Liver (tissue), 8 donors: ENCODE measurements at regions not wholly inside any gene's neighbourhood (a gene's known extent, or its start where the extent isn't known, plus 50 kb on each side); places are given as distances from the start of the nearest gene placed in this dataset.

Experiments
- DNase-seq: peaks from one replicate; pipeline ENCODE4 v3.0.0-alpha.2; 2017; ENCODE audit warnings: low spot score
- H3K27ac ChIP-seq, 2 donors: one replicate each; pipeline ENCODE4 v1.7.0; 2013; ENCODE audit warnings: inconsistent platforms in 2 of 2, low read length in 2 of 2, control low read depth in 1 of 2, low read depth in 1 of 2, mild to moderate bottlenecking in 1 of 2
- H3K27me3 ChIP-seq, 4 donors: one replicate each; pipeline versions ENCODE4 v1.6.1 to v1.7.0; 2013; ENCODE audit warnings: low read length in 3 of 4, inconsistent platforms in 1 of 4, mild to moderate bottlenecking in 1 of 4, moderate library complexity in 1 of 4; ENCODE audit not compliant: control insufficient read depth in 4 of 4, insufficient read depth in 4 of 4
- H3K36me3 ChIP-seq, 4 donors: one replicate each; pipeline versions ENCODE4 v1.6.1 to v1.7.0; 2013; ENCODE audit warnings: low read length in 3 of 4, mild to moderate bottlenecking in 3 of 4, low read depth in 1 of 4, moderate library complexity in 1 of 4; ENCODE audit not compliant: control insufficient read depth in 4 of 4, insufficient read depth in 3 of 4
- H3K4me1 ChIP-seq, 4 donors: one replicate each; pipeline versions ENCODE4 v1.6.1 to v1.7.0; 2013; ENCODE audit warnings: low read length in 3 of 4, mild to moderate bottlenecking in 3 of 4, moderate library complexity in 1 of 4; ENCODE audit not compliant: control insufficient read depth in 4 of 4, insufficient read depth in 4 of 4
- H3K4me3 ChIP-seq, 3 donors: one replicate each; pipeline versions ENCODE4 v1.6.1 to v1.7.0; 2013; ENCODE audit warnings: low read length in 3 of 3, control low read depth in 1 of 3, low read depth in 1 of 3, mild to moderate bottlenecking in 1 of 3
- H3K9ac ChIP-seq, 2 donors: one replicate each; pipeline ENCODE4 v1.7.0; 2013; ENCODE audit warnings: low read length in 2 of 2, mild to moderate bottlenecking in 2 of 2, moderate library complexity in 2 of 2, control low read depth in 1 of 2, low read depth in 1 of 2
- H3K9me3 ChIP-seq, 4 donors: one replicate each; pipeline versions ENCODE4 v1.6.1 to v1.7.0; 2013; ENCODE audit warnings: low read length in 3 of 4; ENCODE audit not compliant: control insufficient read depth in 4 of 4
- EGR1 ChIP-seq, 2 donors: IDR thresholded peaks; 2 replicates each; pipeline ENCODE4 v1.6.1; 2016 to 2018; ENCODE audit warnings: antibody characterized with exemption in 2 of 2, low read depth in 2 of 2
- FOXA2 ChIP-seq: IDR thresholded peaks from 2 replicates; pipeline ENCODE4 v1.6.1; 2016; ENCODE audit warnings: antibody characterized with exemption
- GABPA ChIP-seq, 2 donors: IDR thresholded peaks in 1 of 2; conservative IDR thresholded peaks in 1 of 2; 2 replicates each; pipeline ENCODE4 v1.6.1; 2016; ENCODE audit warnings: antibody characterized with exemption in 2 of 2, mild to moderate bottlenecking in 1 of 2, moderate library complexity in 1 of 2
- HNF4A ChIP-seq, 2 donors: conservative IDR thresholded peaks; 2 replicates each; pipeline ENCODE4 v1.6.1; 2016; ENCODE audit warnings: antibody characterized with exemption in 2 of 2, mild to moderate bottlenecking in 2 of 2
- HNF4G ChIP-seq: IDR thresholded peaks from 2 replicates; pipeline ENCODE4 v1.6.1; 2016; ENCODE audit warnings: antibody characterized with exemption
- JUND ChIP-seq, 2 donors: IDR thresholded peaks; 2 replicates each; pipeline ENCODE4 v1.6.1; 2016; ENCODE audit warnings: antibody characterized with exemption in 2 of 2
- NR2F2 ChIP-seq: IDR thresholded peaks from 2 replicates; pipeline ENCODE4 v1.6.1; 2016; ENCODE audit warnings: antibody characterized with exemption
- RXRA ChIP-seq, 2 donors: IDR thresholded peaks; 2 replicates each; pipeline ENCODE4 v1.6.1; 2017 to 2018; ENCODE audit warnings: antibody characterized with exemption in 2 of 2, mild to moderate bottlenecking in 1 of 2
- SP1 ChIP-seq: IDR thresholded peaks from 2 replicates; pipeline ENCODE4 v1.6.1; 2018; ENCODE audit warnings: antibody characterized with exemption, mild to moderate bottlenecking
- TAF1 ChIP-seq: conservative IDR thresholded peaks from 2 replicates; pipeline ENCODE4 v1.6.1; 2016; ENCODE audit warnings: antibody characterized with exemption, mild to moderate bottlenecking
- YY1 ChIP-seq: IDR thresholded peaks from 2 replicates; pipeline ENCODE4 v1.6.1; 2016; ENCODE audit warnings: antibody characterized with exemption, mild to moderate bottlenecking
- WGBS: extraction: QIAGEN DNeasy Blood & Tissue Kit; methylation state at CpG from one replicate; pipeline ENCODE4 v1.1.7; 2013; 5-methylcytosine and 5-hydroxymethylcytosine counted together
- TF ChIP-seq, protein P1 (sequence below): IDR thresholded peaks from 2 replicates; pipeline ENCODE4 v1.6.1; 2016; ENCODE audit warnings: antibody characterized with exemption, mild to moderate bottlenecking
- TF ChIP-seq, protein P2 (sequence below): fragments of 150-350 bp; IDR thresholded peaks from 2 replicates; pipeline ENCODE4 v1.5.1; 2017; ENCODE audit warnings: improper control_type of control experiment, low read depth, low read length; ENCODE audit not compliant: missing input control
- donor health status: healthy.
- donor health status: healthy.
- donor health status: healthy.
- donor health status: healthy.
- donor health status: healthy.

DNA sequence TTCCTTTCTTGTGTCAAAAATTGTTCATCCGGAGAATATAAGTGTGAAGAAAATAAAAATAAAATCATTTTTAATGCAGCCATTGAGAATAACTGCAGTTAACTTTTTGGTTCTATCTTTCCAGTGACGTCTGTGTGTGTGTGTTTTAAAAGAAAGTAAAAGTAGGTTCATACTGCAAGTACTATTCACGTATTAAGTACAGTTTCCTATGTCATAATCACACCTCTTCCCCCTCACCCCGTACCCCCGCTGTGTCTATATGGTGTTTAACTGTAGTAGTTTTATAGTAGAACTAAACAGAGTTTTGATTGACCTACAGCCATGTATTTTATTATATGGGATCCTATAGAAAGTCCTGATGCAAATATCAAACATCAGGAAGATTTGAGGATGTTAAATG, 78.5 kb upstream of the CLCN4 start:
- H3K4me1 ChIP-seq, result peaks cover 2 to 13% (median 10%) of the 10 kb centered on the region in 4 donors
- no peaks in the 10 kb centered on the region for H3K27me3 ChIP-seq
- TF ChIP-seq RXRA (IDR thresholded peaks at IDR 0.05) (no peak), HNF4A (conservative IDR thresholded peaks at IDR 0.05) (no peak), YY1 (no peak), EGR1 (IDR thresholded peaks at IDR 0.05; ENCODE audit: low read depth in 2 of 2) (no peak), GABPA (IDR thresholded peaks at IDR 0.05 in 1 of 2, conservative IDR thresholded peaks at IDR 0.05 in 1 of 2) (no peak), TAF1 (no peak), HNF4G (no peak), FOXA2 (no peak), SP1 (no peak), NR2F2 (no peak)
- TF ChIP-seq, protein P1, sequence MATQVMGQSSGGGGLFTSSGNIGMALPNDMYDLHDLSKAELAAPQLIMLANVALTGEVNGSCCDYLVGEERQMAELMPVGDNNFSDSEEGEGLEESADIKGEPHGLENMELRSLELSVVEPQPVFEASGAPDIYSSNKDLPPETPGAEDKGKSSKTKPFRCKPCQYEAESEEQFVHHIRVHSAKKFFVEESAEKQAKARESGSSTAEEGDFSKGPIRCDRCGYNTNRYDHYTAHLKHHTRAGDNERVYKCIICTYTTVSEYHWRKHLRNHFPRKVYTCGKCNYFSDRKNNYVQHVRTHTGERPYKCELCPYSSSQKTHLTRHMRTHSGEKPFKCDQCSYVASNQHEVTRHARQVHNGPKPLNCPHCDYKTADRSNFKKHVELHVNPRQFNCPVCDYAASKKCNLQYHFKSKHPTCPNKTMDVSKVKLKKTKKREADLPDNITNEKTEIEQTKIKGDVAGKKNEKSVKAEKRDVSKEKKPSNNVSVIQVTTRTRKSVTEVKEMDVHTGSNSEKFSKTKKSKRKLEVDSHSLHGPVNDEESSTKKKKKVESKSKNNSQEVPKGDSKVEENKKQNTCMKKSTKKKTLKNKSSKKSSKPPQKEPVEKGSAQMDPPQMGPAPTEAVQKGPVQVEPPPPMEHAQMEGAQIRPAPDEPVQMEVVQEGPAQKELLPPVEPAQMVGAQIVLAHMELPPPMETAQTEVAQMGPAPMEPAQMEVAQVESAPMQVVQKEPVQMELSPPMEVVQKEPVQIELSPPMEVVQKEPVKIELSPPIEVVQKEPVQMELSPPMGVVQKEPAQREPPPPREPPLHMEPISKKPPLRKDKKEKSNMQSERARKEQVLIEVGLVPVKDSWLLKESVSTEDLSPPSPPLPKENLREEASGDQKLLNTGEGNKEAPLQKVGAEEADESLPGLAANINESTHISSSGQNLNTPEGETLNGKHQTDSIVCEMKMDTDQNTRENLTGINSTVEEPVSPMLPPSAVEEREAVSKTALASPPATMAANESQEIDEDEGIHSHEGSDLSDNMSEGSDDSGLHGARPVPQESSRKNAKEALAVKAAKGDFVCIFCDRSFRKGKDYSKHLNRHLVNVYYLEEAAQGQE, result no peak
- TF ChIP-seq, protein P2, sequence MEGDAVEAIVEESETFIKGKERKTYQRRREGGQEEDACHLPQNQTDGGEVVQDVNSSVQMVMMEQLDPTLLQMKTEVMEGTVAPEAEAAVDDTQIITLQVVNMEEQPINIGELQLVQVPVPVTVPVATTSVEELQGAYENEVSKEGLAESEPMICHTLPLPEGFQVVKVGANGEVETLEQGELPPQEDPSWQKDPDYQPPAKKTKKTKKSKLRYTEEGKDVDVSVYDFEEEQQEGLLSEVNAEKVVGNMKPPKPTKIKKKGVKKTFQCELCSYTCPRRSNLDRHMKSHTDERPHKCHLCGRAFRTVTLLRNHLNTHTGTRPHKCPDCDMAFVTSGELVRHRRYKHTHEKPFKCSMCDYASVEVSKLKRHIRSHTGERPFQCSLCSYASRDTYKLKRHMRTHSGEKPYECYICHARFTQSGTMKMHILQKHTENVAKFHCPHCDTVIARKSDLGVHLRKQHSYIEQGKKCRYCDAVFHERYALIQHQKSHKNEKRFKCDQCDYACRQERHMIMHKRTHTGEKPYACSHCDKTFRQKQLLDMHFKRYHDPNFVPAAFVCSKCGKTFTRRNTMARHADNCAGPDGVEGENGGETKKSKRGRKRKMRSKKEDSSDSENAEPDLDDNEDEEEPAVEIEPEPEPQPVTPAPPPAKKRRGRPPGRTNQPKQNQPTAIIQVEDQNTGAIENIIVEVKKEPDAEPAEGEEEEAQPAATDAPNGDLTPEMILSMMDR, result no peak
- no peaks in the 10 kb centered on the region for H3K9me3 ChIP-seq
- WGBS, result 81% methylated on average over 5 of the region's 5 CpGs
- DNase-seq, result no peak
- no peak overlapping the region for H3K9ac ChIP-seq
- H3K4me3 ChIP-seq, result no peak overlapping the region
- no peaks in the 10 kb centered on the region for H3K36me3 ChIP-seq
- no peak overlapping the region for H3K27ac ChIP-seq

DNA sequence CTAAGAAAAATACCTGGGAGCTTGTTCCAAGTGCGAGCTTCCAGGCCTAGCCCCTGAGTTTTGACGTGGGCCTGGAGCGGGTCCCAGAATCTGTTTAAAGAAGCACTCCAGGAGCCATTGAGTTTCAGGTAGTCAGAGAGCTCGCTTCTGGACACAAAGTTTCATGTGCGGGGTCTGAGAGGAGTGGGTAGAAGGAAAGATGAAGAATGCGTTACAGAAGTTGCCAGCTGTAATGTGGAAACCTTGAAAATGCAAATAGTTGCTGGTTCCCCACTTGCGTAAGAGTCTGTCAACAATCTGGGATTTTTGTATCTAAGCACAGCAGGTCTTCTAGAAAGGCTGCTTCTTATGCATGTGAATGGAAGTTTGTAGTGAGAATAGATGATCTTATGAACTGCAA, 77.5 kb upstream of the CLCN4 start:
- Histone ChIP-seq H3K4me1 (peaks cover 3 to 13% (median 10%) of the 10 kb centered on the region in 4 donors), H3K27ac (no peak overlapping the region), H3K9ac (no peak overlapping the region), H3K36me3 (no peaks in the 10 kb centered on the region), H3K9me3 (no peaks in the 10 kb centered on the region), H3K27me3 (no peaks in the 10 kb centered on the region), H3K4me3 (no peak overlapping the region)
- no peak for DNase-seq
- 44% methylated on average over 7 of the region's 7 CpGs for WGBS
- TF ChIP-seq RXRA (IDR thresholded peaks at IDR 0.05) (no peak), JUND (IDR thresholded peaks at IDR 0.05) (no peak), FOXA2 (no peak), HNF4A (conservative IDR thresholded peaks at IDR 0.05) (no peak)
- TF ChIP-seq, protein P1, result no peak
- TF ChIP-seq, protein P2, result no peak
